C4-2B (cell line): ENCODE measurements at regions not wholly inside any gene's neighbourhood (a gene's known extent, or its start where the extent isn't known, plus 50 kb on each side); places are given as distances from the start of the nearest gene placed in this dataset.

Experiments used
- ZFX ChIP-seq: fragments of 450-650 bp; IDR thresholded peaks from 2 replicates; pipeline ENCODE4 v1.6.1; 2017
- TF ChIP-seq, protein P1 (sequence below): fragments of 450-650 bp; conservative IDR thresholded peaks from 2 replicates; pipeline ENCODE4 v1.5.1; 2017; ENCODE audit warnings: mild to moderate bottlenecking

DNA sequence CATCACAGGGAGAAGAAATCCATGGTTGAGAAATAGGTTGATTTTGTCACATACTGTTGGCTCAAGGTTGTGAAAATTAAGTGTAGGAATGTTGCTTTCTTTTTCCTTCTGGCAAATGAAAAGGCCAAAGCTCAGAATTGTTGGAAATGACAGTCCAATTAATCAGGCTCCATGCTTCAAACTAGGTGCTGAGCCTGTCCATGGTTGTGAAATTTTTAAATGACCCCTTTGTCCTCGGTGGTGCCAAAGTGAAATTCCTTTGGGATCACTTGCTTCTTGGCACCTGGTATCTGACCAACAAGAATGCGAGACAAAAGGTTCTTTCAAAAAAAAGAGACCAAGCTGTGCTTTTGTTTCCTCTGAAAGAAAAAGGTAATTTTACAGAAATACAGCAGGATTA, 451.9 kb downstream of the ETS1 start:
- TF ChIP-seq, protein P1, sequence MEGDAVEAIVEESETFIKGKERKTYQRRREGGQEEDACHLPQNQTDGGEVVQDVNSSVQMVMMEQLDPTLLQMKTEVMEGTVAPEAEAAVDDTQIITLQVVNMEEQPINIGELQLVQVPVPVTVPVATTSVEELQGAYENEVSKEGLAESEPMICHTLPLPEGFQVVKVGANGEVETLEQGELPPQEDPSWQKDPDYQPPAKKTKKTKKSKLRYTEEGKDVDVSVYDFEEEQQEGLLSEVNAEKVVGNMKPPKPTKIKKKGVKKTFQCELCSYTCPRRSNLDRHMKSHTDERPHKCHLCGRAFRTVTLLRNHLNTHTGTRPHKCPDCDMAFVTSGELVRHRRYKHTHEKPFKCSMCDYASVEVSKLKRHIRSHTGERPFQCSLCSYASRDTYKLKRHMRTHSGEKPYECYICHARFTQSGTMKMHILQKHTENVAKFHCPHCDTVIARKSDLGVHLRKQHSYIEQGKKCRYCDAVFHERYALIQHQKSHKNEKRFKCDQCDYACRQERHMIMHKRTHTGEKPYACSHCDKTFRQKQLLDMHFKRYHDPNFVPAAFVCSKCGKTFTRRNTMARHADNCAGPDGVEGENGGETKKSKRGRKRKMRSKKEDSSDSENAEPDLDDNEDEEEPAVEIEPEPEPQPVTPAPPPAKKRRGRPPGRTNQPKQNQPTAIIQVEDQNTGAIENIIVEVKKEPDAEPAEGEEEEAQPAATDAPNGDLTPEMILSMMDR: no peak
- no peak for TF ChIP-seq ZFX
